Cardiac septum (tissue), 1 donor: ENCODE measurements at regions not wholly inside any gene's neighbourhood (a gene's known extent, or its start where the extent isn't known, plus 50 kb on each side); places are given as distances from the start of the nearest gene placed in this dataset.
"Not testable (repeated sequence)": the region's sequence is repeated elsewhere in the genome, so short reads cannot be mapped to it uniquely, and the experiment has no call there.

Source experiments
- DNase-seq: peaks from one replicate; pipeline ENCODE4 v3.0.0-alpha.2; 2020; ENCODE audit warnings: low spot score
- intact Hi-C: fragments of 100-400 bp; cut with DNase I; formaldehyde crosslinking; loops from one replicate; pipeline ENCODE4 v1.14.0; 2022
- donor health status: DM: no; HTN: no; CAD: no.

DNA sequence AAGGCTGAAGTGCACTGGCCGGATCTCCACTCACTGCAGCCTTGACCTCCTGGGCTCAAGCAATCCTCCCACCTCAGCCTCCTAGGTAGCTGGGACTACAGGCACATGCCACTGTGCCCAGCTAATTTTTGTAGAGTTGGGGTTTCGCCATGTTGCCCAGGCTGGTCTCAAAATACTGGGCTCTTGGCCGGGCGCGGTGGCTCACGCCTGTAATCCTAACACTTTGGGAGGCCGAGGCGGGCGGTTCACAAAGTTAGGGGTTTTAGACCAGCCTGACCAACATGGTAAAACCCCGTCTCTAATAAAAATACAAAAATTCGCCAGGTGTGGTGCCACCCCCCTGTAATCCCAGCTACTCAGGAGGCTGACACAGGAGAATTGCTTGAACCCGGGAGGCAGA is 210.2 kb upstream of the ANKRD50 start:
- intact Hi-C loops, DNase-seq: not testable (repeated sequence)

DNA sequence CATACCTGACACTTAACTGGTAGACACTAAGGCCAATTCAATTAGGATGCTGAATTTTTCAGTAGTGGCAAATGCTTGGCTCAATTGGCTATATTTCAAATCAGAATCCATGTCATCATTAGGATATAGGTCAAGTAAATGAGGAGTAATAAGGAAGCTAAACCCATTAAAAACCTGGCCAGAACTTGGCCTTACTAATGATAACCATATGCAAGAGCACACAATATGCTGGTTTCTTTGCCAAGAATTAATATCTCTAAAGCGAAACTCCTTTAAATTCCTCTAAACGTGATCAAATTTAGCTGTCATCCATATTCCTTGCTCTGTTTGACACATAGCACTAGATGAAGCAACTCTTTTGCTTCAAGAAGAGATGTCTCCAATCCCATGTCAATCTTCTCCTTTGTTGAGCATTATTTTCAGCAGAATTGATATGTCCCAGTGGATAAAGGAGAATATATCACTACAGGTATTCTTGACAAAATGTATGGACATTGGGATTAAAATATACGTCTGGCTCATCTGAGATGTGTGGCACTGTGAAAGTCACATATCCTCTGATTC is 206.1 kb upstream of the ANKRD50 start:
- intact Hi-C loops = no loop called here
- DNase-seq = no peak

DNA sequence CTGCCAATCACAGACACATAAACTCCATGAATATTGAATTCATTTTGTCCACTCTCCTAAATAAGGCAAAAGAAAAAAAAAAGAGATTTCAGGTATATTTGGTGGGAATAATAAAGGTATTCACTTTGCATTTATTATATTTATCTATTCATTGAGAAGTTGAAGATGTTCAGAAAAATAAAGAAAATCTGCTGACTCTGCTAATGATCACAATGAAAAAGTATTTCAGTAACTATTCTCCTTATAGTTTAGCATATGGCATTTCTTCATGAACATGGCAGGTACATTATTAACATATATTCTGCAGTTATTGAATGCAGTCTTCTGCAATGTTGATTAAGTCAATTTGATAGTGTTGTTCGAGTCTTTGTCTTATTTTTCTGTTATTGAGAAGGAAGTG is 202.5 kb upstream of the ANKRD50 start:
- intact Hi-C loops = no loop called here
- DNase-seq = no peak

DNA sequence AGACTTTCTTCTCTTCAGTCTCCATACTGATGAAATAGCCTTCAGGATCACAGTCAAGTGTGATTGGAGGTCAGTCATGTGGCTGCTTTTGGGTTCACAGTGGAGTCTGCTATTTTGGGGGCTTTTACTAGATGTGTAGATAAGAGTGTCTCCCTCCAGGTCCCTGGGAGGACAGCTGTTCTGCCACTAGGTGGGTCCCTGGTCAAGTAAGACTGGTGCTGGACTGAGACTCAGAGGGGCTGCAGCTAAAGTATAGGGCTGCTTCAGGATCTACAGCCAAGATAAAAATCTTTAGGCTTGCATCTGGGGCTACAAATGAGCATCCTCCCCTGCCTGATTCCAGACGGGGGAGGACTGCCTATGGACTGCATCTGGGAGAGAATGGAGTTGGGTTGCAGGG is 200.7 kb upstream of the ANKRD50 start:
- intact Hi-C loops = no loop called here
- DNase-seq = no peak

DNA sequence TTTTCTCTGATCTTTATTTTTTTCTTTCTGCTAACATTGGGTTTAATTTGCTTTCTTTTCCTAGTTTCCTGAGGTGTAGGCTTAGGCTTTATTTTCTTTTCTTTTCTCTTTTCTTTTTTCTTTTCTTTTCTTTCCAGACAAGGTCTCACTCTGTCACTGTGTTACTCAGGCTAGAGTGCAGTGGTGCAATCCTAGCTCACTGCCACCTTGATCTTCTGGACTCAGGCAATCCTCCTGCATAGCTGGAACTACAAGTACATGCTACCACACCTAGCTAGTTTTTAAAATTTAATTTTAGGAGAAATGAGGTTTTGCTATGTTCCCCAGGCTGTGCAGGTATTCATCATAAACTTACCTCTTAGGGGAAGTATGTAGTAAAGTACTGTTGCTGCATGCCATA is 197.8 kb upstream of the ANKRD50 start:
- no peak for DNase-seq
- intact Hi-C loops = no loop called here

DNA sequence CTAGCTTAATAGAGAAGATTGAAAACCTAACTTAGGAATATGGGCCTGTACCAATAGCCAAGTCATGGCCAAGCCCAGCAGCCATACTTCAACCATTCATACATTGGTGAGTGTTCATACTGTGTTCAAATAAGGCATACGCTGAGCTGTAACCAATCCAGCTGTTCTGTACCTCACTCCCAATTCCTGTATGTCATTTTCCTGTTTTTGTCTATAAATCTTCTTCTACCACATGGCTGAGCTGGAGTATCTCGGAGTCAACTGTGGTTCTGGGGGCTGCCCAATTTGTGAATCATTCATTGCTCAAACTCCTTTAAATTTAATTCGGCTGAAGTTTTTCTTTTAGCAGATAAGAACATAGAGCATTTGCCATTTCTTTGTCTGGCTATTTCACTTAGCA is 195.3 kb upstream of the ANKRD50 start:
- no peak for DNase-seq
- intact Hi-C loops = no loop called here

DNA sequence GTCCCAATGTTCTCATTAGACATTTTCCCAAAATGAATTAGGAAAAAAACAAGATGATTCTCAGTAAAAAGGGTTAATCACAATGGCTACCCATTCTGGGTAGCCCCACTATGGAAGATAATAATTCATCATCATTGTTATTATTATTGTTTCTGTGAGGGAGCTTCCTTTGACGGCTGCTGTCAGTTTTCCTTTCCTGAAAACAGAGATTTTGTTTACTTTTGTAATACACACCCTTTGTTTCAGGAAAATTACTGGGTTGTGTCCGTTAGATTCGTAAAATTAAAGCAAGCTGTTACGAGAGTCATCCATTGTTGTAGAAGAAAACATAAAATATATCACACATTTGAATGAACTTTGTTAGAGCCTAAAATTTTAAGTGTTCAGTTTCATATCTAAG is 192.9 kb upstream of the ANKRD50 start:
- no peak for DNase-seq
- intact Hi-C loops = no loop called here

DNA sequence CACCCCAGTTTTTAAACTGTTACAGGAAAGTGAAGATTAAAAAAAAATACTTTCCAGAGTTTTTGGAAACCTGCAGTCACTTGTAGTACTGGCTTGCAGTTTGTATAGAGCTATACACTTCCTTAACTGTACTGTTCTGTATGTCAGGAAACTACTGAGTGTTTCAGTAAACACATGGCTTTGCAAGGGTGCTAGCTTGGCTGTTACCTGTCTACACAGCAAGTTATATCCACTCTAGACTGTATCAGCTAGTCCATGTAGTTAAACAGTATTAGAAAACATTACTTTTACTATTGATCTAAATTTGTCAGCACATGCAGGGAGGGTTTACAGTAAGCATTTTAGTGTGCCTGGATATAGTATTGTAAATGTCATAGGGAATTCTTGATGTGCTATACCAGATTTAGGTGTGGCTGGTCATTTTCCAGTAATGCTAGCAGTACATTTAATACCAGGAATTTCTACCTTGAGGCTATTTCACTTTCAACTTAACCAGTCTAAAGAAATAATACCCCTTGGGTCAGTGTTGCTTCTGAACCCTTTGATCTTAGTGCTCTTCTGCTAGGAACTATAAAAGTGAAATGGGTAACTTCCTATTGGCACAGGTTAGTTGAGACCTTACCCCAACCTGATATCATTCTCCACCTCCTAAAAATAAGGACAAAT is 192.3 kb upstream of the ANKRD50 start:
- intact Hi-C loops = loop anchor here (1.0 kb wide), 1 partner anchor 31 kb away; no protein-coding TSS in a partner anchor

DNA sequence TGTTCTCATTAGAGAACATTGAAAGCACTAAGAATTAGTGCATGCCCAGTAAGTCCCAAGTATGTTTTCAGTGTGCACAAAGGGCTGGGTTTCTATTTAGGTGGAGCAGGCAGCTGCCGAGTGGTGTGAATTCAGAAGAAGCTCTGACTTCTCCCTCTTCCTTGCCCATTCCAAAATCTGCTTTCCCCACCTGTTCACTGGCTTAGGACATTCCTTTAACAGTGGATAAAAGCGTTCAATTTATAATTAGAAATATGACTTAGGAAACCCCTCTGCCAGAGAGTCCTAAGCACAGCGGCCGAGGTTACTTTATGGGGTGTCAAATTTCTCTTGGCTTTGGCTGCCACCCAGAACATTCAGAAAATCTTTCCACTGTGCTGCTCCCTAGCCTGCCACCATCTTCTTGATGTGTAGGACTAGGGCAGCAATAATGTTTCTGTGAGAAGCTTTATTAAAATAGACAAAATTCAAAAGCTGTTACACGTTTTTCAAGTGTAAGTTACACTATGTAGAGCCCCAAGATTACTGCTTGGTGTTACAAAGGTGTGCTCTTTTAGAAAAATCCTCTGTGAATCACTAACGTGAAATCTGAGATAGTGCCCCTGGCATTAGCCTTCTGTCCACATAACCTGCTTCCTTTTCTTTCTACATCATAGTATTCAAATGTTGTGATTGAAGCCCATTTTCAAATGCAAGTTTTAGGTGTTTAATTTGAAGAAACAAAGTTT is 191.6 kb upstream of the ANKRD50 start:
- DNase-seq = no peak
- intact Hi-C loops = loop anchor here (1.0 kb wide), 1 partner anchor 32 kb away; no protein-coding TSS in a partner anchor

More for the DNA sequence above, 192.3 kb upstream of the ANKRD50 start:
- no peak for DNase-seq

DNA sequence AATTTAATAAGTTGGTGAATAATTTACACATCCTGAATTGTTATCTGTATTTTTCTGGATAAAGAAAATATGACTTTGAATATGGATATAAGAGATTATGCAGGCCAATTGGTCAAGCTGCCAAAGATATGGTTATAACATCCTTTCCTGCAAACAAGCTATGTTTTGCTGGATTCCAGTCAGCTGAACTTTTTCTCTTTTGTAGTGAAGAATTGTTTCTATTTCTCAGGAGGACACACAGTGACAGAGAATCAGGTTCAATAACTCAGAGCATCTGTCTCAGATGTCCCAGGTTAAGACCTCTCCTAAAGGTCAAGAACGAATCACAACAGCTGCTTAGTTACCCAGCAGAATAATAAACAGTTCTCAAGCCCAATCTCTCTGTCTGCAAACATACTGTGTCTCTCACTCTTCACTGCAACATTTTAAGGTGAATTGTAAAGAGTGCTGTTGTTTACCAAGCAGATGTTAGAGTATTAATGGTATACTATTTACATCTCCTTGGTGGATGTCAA is 189.5 kb upstream of the ANKRD50 start:
- intact Hi-C loops = no loop called here
- DNase-seq = no peak

DNA sequence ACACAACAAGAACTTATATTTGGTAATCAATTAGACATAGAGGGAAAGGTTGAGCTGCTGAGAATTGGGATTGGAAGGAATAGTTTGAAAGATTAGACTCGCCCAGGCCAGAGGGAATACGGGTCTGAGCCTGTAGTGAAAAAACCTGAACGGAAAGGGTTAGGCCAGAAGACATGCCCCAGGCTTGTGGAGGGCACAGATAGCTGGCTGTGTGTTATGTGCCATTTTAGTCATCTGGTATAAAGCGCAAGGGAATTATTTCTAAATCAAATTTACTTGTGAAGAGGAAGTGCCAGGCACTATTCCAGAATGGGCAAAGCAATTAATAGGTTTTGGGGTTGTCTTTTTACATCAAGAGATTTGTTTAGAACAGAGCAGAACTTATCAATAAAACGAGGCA is 187.5 kb upstream of the ANKRD50 start:
- intact Hi-C loops = no loop called here
- no peak for DNase-seq

DNA sequence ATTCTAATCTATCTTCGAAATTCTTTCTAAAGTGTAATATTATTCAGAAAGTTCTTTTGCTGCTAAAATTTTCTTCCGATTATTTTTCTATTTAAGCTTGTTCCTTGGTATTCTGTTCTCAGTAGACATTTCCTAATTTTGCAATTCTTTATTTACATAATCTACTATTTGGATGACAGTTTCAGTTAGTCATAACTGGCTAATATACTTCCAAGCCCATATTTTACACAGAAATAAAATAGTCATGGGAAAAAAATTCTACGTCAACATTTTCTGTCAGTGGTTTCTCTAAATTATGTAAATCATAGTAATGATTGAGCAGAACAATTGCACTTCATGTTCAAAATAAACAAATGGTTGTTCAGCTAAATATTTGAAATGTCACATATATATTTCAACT is 178.0 kb upstream of the ANKRD50 start:
- no peak for DNase-seq
- intact Hi-C loops = no loop called here

DNA sequence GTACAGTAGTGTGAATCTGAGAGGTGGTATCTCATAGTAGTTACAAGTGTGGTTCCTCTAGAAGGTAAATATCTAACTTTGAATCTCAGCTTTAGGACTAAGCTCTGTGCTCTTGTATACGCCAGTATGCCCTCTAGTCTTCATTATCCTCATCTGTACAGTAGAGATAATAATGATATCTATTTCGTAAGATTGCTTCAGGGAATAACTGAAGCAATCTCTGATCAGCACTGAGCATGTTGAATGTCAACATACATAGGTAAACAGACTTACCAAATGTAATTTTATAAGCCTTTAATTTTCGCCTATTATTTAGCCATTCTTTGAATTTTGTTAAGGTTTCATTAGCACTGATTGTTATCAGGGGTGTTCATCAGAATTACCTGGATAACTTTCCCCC is 175.2 kb upstream of the ANKRD50 start:
- DNase-seq = no peak
- intact Hi-C loops = no loop called here

DNA sequence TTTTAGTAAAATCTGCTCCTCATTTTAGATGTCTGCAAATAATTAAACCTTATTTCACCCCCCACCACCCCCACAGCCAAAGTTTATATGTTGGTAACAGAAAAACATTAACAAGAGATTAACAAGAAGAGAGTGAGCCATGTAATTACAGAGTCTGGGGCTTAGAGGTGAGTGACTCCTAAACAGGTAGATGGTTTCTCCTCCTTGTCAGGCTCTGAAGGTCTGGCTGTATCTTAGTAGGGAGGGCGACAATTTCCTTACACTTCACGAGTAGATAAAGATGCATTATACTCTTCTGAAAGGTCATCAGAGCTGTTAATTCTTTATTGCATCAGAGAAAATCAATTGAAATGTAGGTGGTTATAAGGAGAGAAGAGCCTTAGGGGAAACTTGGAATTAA is 171.8 kb upstream of the ANKRD50 start:
- no peak for DNase-seq
- intact Hi-C loops = no loop called here

DNA sequence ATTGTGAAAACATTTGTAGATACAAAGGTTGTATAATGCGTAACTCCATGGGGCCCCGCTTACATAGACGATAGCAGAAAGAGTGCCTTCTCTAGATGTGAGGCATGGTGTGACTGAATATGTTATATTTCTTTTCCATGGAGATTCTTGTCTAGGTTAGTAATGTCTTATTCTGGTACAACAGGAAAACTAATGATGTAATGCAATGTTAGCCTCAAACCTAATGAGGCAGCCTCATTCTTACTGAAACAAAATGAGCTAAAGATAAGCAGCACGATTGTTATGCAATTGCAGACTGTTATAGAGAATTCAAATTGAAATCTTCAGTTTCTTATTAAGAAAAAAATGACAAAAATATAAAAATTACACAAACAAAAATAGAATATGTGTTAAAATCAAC is 171.1 kb upstream of the ANKRD50 start:
- DNase-seq = no peak
- intact Hi-C loops = no loop called here

DNA sequence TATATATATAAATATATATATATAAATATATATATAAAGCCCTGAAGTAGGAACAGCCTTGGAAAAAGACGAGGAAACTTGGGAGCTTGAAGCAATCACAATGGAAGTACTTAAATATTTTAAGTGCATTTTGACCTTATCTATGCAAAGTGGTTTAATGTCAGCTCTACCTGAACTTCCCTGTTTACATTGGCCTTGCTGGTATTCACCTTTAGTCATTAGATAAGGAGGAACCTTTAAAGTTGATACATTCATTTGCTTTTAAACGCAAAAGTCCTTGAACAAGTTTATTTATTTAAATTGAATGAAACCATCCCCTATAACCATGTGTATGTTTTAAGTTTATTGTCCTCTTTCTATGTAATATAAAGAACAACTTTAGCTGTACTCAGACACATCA is 166.7 kb upstream of the ANKRD50 start:
- no peak for DNase-seq
- intact Hi-C loops = no loop called here

DNA sequence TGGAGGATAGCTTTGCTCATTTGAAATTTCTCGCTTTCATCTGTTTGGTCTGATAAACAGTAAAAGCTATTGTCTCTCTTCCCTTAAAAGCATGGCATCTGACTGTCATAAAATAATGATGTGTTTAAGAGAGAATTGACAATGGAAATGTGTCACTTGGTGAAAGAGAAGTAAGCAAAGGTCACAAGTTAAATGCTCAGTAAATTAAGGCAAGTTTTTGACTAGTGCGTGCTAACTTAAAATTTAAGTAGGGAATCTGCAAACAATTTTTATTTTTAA is 161.6 kb upstream of the ANKRD50 start:
- intact Hi-C loops = no loop called here
- DNase-seq = no peak

DNA sequence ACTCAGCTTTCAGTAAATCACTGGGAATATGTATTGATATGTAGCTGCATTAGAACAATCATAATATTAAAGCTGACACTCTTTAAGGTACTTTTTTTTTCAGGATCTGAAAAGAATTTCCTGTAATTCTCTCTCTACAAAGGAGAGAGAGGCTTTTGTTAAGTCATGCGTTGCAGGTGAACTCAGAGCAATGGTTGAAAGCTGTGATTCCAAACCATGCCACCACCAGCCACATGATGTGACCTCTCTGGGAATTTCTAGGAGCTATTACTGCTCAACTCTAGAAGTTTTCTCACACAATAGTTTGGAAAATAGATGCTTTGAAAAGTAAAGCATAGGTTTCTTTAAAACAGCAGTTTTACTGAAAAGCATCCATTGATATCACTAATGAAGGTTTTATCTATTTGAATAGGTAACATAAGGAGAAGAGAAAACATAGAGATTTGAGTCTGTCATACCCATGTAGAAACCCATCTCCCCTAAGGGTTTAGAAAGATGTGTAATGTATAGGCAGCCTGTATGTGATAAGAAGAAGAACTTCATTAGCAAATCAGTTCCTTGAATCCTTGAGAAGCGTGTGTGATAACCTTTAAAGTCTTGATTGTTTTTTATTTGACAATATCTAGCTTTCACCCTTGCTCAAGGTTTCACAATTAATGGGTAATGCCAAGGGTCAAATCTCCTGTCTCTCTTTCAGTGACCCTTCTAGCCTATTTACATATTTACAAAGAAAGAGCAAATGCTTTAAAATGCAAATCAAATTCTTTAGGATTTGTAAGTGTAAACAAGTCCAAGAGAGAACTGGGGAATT is 161.0 kb upstream of the ANKRD50 start:
- intact Hi-C loops = no loop called here
- no peak for DNase-seq

DNA sequence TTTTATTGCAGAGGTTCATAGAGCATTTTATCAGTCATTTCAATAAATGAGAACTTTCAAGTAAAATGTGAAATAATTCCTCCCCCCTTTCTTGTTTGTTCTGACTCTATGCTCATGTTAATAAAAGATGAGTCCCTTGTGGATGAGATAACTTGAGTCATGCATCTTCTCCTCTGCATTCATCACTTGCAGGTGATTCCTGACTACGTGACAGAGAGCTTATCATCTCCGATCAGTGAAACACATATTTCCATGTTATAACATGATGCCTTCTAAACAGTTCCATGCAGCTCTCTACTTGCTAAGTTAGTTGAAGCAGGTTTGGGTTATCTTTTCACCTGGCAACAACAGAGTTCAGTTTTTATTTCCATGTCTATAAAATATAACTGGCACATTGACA is 160.1 kb upstream of the ANKRD50 start:
- intact Hi-C loops = no loop called here
- no peak for DNase-seq

DNA sequence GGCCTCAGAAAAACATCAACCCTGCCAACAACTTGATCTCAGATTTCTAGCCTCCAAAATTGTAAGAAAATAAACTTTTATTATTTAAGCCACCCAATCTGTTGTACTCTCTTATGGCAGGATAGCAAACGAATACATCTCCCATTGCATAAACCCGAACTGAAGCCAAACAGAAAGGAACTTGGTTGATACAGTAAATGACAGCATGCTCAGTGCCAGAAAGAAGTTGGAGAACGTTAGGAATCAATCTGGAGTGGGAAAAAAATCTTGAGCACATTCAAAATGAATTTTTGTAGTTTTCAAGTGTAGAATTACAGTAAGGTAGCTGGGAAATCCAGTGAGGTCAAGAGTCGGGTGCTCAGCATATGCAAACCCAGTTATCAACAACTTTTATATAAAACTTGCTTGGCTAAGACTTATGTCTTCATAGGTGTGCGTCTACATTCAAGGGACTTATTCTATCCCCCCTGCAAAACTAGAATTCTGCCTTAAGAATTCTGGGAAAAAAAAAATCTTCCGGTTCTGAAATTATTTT is 157.5 kb upstream of the ANKRD50 start:
- DNase-seq = no peak
- intact Hi-C loops = loop anchor here (10.0 kb wide), 1 partner anchor 125 kb away; no protein-coding TSS in a partner anchor
